LNCaP clone FGC (cell line): ENCODE measurements at regions not wholly inside any gene's neighbourhood (a gene's known extent, or its start where the extent isn't known, plus 50 kb on each side); places are given as distances from the start of the nearest gene placed in this dataset.
A peak's percentile ranks its signal among the peaks of the same experiment; 100 is the strongest.

Source experiments
- DNase-seq: peaks from one replicate; pipeline ENCODE4 v3.0.0-alpha.2; 2011; ENCODE audit warnings: low read depth
- H3K4me3 ChIP-seq: 2 replicates; pipeline ENCODE4 v1.5.1; 2011; ENCODE audit warnings: mild to moderate bottlenecking, low read depth, low read length, control low read depth
- CTCF ChIP-seq: IDR thresholded peaks from 2 replicates; pipeline ENCODE4 v1.5.1; 2012; ENCODE audit warnings: mild to moderate bottlenecking; ENCODE audit not compliant: control insufficient read depth, insufficient read depth; ENCODE audit errors: extremely low read depth

DNA sequence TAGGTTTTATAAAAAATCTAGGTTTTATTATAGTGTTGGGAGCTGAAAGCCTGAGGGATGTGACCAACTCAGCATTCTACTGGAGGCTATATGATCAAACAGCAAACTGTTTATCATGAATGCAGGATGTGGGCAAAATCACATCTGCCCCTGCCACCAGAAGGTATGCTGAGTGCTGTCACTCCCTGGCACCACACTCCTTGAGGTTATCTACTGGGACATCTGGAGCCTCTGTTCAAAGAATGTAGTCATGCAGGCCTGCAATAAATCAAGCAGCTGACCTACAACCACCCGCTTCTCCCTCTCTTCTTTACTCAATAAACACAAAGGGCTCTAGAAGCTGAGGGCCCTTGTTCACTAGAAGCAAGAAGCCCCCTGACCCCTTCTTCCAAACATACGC lies 328.4 kb upstream of the DDX18 start:
- no peak for DNase-seq
- TF ChIP-seq CTCF, result no peak
- H3K4me3 ChIP-seq, result no peak overlapping the region

- DNase-seq, result no peak
- H3K4me3 ChIP-seq, result no peak overlapping the region
- no peak for TF ChIP-seq CTCF
These were observed 322.2 kb upstream of the DDX18 start for GRCh38 chr2:117492209-117492851.

DNA sequence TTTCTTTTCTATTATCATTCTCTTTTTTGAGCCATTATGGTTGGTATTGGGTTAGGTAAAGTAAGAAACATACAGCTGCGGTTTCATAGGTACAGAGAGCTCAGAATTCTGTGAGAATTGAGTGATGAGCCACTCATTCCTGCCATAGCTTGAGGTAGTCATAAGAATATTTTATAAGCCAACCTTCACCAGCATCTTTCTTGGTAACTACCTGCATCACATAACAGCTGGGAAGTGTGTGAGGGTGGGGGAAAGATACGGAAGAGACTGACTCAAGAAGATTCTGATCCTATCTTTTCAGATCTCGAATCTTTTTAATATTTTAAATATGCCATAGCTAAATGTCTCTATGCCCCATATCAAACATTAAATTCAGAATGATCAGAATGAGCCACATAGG lies 313.8 kb upstream of the DDX18 start:
- TF ChIP-seq CTCF, result no peak
- no peak for DNase-seq
- H3K4me3 ChIP-seq, result no peak overlapping the region

- no peak for DNase-seq
- no peak overlapping the region for H3K4me3 ChIP-seq
- TF ChIP-seq CTCF, result no peak
These were observed 312.4 kb upstream of the DDX18 start for GRCh38 chr2:117502121-117502520.

GRCh38 chr2:117512307-117512706 lies 302.2 kb upstream of the DDX18 start:
- no peak overlapping the region for H3K4me3 ChIP-seq
- TF ChIP-seq CTCF, result peak; percentile 46
- no peak for DNase-seq

- TF ChIP-seq CTCF, result no peak
- no peak for DNase-seq
- H3K4me3 ChIP-seq, result no peak overlapping the region
These were observed 300.1 kb upstream of the DDX18 start for GRCh38 chr2:117514371-117514770.

GRCh38 chr2:117519238-117519637 lies 295.3 kb upstream of the DDX18 start:
- DNase-seq, result no peak
- no peak for TF ChIP-seq CTCF
- no peak overlapping the region for H3K4me3 ChIP-seq
